Central memory CD4-positive, alpha-beta T cell (primary cell): ENCODE measurements at regions not wholly inside any gene's neighbourhood (a gene's known extent, or its start where the extent isn't known, plus 50 kb on each side); places are given as distances from the start of the nearest gene placed in this dataset.
"Not testable (repeated sequence)": the region's sequence is repeated elsewhere in the genome, so short reads cannot be mapped to it uniquely, and the experiment has no call there.

Experiments
- DNase-seq: peaks from one replicate; pipeline ENCODE4 v3.0.0; 2022

GRCh38 chr2:125925891-125926546, 729.9 kb upstream of the GYPC start:
- no peak for DNase-seq

GRCh38 chr2:125935559-125935958, 720.4 kb upstream of the GYPC start:
- no peak for DNase-seq

- DNase-seq = no peak
Observed at GRCh38 chr2:125942585-125943424, 713.2 kb upstream of the GYPC start.

GRCh38 chr2:125959047-125959446, 696.9 kb upstream of the GYPC start:
- no peak for DNase-seq

- DNase-seq = no peak
Observed at GRCh38 chr2:125961739-125962138, 694.2 kb upstream of the GYPC start.

- DNase-seq = no peak
Observed at GRCh38 chr2:125979886-125980285, 676.1 kb upstream of the GYPC start.

GRCh38 chr2:125983364-125983763, 672.6 kb upstream of the GYPC start:
- DNase-seq = no peak

GRCh38 chr2:126029316-126029715, 626.6 kb upstream of the GYPC start:
- no peak for DNase-seq

GRCh38 chr2:126038861-126039260, 617.1 kb upstream of the GYPC start:
- DNase-seq = no peak

GRCh38 chr2:126041391-126042047, 614.4 kb upstream of the GYPC start:
- DNase-seq = no peak

- DNase-seq = no peak
Observed at GRCh38 chr2:126042089-126042488, 613.9 kb upstream of the GYPC start.

- DNase-seq = no peak
Observed at GRCh38 chr2:126048719-126049118, 607.2 kb upstream of the GYPC start.

GRCh38 chr2:126049461-126049860, 606.5 kb upstream of the GYPC start:
- DNase-seq = no peak

GRCh38 chr2:126050991-126051736, 604.8 kb upstream of the GYPC start:
- DNase-seq = no peak

GRCh38 chr2:126051737-126052240, 604.2 kb upstream of the GYPC start:
- not testable (repeated sequence) for DNase-seq

- no peak for DNase-seq
Observed at GRCh38 chr2:126059379-126059778, 596.6 kb upstream of the GYPC start.

- no peak for DNase-seq
Observed at GRCh38 chr2:126085011-126085795, 570.8 kb upstream of the GYPC start.

- DNase-seq = no peak
Observed at GRCh38 chr2:126100962-126101361, 555.0 kb upstream of the GYPC start.

GRCh38 chr2:126106006-126106405, 550.0 kb upstream of the GYPC start:
- DNase-seq = no peak

GRCh38 chr2:126107883-126108282, 548.1 kb upstream of the GYPC start:
- DNase-seq = no peak

- DNase-seq = no peak
Observed at GRCh38 chr2:126115975-126116374, 540.0 kb upstream of the GYPC start.

- no peak for DNase-seq
Observed at GRCh38 chr2:126117886-126118285, 538.1 kb upstream of the GYPC start.
